HPDE6-E6E7 (cell line): ENCODE measurements at regions not wholly inside any gene's neighbourhood (a gene's known extent, or its start where the extent isn't known, plus 50 kb on each side); places are given as distances from the start of the nearest gene placed in this dataset.

ENCODE experiments used
- DNase-seq: peaks from one replicate; pipeline ENCODE4 v3.0.0; 2011; ENCODE audit warnings: missing footprints; ENCODE audit errors: extremely low spot score

DNA sequence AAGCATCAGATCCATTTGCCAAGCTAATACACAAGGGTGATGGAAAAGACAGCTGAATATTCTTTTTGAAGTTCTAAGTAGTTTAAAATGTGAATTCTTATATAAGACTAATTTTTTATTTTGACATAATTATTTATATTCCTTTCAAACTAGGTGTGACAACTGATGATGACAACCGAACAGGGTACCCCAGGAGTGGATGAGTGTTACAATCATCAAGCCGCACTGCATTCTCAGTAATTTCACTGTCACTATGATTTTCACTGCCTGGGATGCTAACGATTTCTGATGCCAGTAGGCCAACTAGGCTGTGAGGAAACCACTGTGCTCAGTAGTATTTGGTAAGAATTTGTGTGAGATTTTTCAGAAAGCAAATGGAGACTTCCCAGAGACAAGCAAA is 317.5 kb downstream of the ARAP2 start:
- no peak for DNase-seq

DNA sequence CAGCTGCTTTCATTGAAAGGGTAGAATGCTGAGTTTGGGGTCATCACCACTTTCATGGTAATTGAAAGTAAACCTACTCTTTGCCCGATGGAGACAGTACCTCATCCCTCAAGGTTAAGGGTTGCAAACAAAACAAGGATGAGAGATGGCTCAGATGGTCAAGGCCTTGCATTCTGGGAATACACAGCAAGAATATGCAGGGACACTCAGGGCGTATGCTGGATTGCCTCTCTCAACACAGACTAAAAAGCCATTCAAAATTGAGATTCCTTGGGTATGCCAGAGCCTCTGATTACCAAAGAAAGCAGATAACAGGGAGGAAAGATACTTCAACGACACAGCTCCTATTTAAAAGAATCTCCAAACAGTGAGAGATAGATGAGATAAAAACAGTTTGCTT is 310.4 kb downstream of the ARAP2 start:
- DNase-seq, result no peak

DNA sequence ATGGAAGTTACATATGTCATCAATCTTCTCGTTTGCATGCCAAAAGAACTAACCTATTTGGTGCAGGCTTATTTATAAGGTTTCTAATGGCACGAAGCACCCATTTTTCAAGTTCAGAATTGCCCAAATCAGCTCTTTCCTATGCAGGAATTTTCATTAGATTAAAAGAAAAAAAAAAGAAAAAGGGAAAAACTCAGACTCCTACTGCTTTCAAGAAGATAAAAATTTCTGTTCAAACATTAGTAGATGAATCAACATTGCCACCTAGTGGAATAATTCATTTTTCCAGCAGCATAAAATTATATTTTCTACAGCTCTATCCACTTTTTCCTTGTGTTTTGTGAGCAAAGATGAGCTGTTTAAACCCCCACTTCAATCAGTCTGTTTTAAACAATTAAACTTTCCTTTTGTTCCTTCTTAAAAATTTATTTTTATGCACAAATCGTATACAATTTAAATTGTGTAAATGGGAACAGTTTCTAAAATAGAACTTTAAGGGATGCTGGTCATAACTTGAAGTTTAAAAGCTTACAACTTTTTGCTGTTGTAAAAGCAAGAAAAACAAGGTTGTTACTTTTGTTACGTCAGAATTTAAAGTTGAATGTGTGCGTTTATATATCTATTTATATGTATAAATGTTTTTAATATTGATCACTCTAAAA is 309.9 kb downstream of the ARAP2 start:
- DNase-seq, result no peak

DNA sequence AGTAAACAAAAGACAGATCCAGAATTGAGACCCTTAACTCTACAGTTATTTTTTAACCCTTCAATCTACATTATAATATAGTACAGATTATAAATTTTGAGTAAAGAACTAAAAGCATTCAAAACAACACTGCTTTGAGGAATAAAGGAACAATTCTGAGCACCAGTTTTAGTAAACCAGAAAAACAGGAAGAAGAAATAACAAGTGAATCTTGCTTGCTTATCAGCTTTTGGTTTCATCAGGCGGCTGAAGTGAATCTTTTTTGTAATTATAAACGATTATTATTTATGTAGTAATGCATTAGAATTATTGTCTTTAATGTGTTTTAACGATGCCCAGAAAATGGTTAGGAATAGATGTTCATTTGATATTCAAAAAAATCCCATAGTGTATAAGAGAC is 305.4 kb downstream of the ARAP2 start:
- no peak for DNase-seq

DNA sequence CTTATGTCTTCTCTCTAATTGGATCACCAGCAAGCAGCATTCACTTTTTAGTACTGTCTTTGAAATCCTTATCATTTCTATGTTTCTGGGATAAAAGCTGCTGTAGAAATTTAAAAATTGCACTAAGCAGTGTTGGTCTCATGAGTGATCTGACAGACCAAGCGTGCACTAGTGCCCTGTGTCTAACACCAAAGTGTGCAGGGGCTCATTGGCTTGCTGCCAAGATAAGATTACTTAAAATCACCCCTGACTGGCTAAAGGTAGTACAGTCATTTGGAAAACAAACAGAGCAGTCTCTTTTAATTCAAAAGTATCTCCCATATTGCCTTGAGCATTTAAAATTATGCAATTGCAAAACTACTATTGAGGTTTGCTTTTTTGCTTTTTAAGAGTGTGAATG is 304.6 kb downstream of the ARAP2 start:
- DNase-seq, result no peak

DNA sequence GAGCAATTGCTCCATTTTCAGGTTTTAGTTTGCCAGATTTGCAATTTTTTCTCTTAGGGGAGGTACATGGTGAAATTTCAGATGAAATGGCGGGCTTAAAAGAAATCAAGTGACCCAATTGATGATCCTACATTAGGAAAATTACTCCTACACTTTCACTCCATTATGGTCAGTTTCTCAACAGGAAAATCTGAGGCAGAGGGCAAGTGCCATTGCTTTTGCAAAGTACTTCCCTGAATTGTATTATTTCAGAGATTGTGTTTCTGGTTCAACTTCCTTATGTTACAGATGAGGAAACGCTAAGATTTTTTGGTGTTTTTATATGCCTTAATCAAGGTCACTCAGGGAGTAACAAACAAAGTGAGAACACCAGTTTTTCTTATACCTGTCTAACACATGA is 302.2 kb downstream of the ARAP2 start:
- no peak for DNase-seq

DNA sequence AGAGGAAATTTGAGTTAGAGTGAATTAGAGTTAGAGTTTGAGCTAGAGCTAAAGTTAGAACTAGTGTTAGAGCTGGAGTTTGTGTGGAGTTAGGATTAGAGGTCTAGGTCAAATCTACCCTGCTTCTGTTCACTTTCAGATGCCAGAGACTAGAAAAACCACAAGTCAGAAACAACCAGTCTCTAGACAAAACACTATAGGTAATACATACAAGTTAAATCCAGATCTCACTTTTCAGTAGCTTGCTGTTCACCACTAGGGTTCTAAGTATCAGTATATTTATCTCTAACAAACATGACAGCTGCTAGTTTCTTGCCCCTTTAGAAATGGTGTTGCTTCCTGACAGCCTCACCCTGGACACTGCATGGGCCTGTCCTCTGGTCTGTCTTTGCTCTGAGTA is 300.7 kb downstream of the ARAP2 start:
- DNase-seq, result no peak

DNA sequence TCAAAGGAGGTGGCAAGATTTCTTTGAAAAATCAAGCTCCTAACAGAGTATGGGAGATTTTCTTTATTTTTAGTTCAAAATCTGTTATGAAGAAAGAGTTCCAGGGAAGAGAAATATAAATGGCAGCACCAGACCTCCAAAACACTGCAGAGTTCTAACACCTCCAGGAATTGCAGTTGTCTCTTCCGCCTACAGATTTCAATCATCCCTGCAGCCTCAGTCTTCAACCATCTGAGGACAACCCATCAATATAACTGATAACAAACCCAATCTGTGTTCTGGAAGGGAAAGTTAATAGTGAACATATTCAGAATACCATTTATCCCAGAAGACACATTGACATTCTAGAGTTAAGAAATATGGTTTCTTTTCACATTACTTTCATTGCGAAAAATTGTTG is 296.1 kb downstream of the ARAP2 start:
- DNase-seq, result no peak

DNA sequence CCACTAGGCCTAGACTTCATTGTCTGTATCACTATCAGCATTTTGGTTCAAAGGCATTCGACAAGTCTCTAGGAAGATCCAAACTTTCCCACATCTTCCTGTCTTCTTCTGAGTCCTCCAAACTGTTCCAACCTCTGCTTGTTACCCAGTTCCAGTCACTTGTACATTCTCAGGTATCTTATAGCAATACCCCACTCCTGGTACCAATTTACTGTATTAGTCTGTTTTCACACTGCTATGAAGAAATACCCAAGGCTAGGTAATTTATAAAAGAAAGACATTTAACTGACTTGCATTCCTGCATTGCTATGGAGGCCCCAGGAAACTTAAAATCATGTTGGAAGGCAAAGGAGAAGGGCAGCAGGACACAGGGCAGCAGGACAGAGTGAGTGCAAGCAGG is 293.9 kb downstream of the ARAP2 start:
- no peak for DNase-seq

DNA sequence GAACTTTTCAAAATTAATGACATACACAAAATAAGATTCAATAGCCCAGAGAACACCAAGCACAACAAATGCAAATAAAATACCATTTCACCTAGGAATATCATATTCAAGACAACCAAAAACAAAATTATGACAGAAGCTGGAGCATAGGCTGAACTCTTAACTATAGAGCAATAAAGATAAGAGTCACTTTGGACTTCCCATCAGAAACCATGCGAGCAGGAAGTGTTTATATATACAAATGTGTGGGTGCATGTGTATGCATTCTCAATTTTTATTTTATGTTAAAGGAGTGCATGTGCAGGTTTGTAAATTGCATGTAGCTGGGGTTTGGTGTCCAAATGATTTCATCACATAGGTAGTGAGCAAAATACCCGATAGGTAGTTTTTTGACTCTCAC is 291.6 kb downstream of the ARAP2 start:
- DNase-seq, result no peak

DNA sequence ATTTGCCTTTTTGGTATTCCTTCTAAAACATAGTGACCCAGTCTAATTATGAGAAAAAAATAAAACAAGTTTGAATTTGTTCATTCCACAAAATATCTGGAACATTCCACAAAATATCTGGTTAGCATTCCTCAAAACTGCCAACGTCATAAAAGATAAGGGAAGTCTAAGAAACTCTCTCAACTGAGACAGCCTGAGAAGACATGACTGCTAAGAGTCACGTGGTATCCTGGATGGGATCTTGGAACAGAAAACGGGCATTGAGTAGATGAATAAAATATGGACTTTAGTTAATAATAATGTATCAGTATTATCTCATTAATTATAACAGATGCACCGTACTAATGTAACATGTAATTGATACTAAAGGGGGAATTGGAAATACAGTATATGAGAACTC is 280.9 kb downstream of the ARAP2 start:
- DNase-seq, result no peak

DNA sequence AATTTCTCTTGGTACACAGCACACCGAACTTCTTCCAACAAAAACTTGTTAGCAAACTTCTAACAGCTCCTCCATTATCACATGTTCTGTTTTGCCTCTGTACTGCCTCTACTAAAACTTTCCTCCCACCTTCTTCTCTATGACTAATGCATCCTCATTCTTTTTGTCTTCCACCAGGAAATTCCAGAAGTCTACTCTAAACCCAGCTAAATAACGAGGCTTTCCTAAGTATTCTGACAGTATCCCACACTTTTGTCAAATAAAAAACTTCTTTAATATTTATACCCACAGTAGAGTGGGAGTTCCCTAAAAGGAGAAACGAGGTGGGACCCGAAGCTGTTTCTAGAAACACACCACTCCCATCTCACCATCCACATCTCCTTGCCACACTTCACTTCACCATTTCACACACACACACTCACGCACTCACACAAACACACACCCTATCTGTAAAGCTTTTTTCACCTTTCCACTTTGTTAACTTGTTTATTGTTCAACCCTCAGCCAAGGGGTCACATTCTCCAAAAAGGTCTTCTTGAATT is 280.3 kb downstream of the ARAP2 start:
- DNase-seq, result no peak

DNA sequence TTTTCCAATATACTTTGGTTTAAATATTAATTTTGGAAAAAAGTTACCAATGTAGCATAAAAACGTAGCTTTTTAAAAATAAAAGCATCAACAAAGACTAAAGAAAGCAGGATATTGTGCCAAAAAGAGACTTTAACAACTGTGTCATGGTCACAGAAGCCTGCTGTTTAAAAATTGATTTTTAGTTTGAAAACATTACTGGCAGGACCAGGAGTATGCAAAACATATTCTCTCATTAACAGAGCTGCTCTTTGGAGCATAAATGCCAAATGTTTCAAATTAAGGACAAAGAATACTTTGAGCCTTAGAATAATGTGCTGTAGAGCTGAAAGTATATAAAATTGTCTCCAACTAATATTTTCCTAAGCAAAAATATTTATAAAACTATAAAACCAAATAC is 279.0 kb downstream of the ARAP2 start:
- no peak for DNase-seq

DNA sequence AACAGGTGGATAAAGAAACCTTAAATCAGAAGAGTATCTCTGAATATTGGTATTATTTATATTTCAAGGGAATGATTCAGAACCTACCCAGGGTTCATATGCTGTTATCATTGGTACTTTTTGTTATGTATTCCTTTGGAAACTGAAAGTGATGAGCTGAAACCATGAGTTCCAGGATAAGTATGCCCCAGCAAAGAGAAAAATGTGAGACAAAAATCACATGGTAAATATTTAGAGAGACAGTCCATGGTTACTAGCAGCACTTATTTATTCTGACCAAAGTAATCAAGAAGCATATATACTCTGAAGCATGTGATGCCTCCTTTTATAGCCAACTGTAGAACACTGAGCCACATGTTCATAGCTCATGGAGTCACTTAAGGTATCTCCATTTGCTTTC is 277.7 kb downstream of the ARAP2 start:
- no peak for DNase-seq

DNA sequence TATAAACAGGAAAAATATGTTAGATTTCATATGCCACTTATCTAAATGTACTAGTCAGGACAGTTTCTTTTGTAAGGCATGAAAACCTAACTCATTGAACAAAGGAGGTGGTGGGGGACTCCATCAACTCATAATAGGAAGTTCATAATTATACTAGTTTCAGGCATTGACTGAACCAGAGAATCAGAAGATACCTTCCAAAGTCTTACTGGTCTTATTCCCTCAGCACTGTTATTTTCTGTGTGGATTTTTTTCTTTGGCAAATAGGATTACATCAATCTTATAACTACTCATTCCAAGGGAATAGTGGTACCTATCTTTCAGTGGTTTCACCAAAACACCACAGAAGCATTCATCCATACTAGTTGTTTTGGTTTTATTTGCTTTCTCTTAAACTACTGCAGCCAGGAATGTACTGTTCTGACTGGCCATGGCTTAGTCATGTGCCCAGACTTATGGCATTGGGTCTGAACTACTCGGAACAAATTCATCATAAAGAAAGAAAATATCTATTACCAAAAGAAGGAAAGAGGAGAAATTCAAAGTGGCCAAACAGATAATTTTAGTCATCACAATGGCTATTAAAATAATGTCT is 273.9 kb downstream of the ARAP2 start:
- no peak for DNase-seq

DNA sequence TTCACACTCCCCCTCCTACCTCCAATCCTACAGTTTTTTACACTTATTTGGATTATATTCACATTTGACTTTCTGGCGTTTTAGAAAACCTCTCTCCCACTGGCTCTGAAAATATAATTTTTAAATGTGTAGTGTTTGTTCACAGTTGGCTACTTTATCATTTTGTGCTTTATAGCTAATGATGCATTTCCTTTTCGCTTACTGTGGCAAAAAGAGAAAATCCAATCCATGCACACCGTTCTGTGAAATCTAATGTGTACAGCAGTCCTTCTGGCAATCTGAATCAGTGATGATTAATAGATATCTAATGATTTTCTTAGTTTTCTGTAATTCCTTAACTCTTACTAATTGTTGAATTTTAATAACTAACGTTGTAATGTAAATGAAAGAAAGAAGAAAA is 271.5 kb downstream of the ARAP2 start:
- no peak for DNase-seq

DNA sequence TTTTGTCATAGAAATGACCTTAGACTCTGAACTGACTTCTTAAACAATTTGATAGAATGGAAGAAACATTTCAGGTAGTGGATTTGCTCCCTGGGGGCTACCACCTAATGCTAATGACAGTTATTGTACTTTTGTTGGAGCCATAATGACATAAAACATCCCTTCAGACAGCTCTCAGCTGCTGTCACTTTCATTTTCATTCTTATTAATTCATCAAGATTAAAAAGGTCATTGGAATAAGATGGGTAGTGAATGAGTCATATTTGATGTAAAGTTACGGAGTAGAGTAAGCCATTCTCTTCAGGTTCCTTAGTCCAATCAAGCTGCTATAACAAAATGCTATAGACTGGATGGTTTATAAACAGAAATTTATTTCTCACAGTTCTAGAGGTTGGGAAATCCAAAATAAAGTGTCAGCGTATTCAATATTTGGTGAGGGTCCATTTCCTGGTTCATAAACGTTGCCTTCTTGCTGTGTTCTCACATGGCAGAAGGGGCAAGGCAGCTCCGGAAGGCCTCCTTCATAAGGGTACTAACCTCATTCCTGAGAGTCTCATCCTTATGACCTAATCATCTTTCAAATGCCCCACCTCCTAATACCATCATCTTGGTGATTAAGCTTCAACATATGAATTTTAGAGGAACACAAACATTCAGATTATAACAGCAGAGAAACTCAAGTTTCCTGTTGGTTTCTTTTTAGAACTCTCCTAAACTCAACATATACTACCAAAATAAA is 268.5 kb downstream of the ARAP2 start:
- DNase-seq, result no peak

DNA sequence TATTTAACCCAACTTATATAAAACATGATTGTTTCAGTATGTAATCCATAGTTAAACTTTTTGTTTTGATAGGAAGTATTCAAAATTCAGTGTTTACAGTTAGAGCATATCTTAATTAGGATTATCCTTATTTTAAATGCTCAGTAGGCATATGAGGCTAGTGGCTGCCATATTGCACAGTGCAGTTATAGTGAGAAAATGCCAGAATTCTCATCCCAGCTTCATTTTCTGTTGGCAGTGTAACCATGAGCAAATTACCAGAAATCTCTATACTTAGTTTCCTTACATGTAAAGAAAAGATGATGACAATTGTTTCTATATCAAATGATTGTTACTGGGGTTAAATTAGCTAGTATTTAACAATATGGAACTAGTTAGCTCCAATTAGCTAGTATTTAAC is 265.8 kb downstream of the ARAP2 start:
- DNase-seq, result no peak

DNA sequence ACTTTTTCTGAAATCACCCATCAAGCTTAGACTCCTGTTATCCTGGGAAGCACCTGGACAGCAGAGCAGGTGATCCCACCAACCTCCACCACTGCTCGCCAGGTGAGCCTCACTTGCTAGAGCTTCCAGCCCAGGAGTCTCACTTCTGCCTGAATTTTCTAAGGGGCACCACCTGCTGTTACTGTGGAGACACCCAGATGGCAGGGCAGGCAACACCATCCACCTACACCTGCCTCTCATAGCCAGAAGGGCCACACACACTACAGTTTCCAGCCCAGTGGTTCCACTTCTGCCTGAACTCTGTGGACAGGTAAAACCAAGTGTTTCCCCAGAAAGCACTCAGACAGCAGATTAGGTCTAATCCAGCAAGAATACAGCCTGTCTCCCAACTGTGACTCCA is 262.0 kb downstream of the ARAP2 start:
- no peak for DNase-seq

DNA sequence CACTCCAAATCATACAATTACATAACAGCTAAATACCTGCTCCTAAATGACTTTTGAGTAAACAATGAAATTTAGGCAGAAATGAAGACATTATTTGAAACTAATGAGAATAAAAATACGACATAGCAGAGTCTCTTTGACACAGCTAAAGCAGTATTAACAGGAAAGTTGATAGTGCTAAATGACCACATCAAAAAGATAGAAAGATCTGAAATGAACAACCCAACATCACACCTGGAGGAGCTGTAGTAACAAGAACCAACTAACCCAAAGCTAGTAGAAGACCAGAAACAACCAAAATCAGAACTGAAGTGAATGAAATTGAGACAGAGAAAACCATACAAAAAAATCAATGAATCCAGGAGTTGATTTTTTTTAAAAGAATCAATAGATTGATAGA is 257.8 kb downstream of the ARAP2 start:
- no peak for DNase-seq

DNA sequence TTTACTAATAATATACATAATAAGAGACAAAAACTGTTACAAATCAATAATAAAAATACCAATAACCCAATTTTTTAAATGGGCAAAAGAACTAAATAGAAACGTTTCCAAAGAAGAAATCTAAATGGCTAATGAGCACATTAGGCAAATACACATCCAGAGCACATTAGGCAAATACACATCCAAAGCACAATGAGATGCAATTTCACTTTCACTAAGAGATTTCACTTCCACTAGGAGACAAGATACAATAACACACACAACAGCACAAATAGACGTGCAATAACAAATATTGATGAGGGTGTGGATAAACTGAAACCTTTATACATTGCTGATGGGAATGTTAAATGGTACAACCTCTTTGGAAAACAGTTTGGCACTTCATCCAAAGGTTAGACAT is 250.7 kb downstream of the ARAP2 start:
- no peak for DNase-seq

DNA sequence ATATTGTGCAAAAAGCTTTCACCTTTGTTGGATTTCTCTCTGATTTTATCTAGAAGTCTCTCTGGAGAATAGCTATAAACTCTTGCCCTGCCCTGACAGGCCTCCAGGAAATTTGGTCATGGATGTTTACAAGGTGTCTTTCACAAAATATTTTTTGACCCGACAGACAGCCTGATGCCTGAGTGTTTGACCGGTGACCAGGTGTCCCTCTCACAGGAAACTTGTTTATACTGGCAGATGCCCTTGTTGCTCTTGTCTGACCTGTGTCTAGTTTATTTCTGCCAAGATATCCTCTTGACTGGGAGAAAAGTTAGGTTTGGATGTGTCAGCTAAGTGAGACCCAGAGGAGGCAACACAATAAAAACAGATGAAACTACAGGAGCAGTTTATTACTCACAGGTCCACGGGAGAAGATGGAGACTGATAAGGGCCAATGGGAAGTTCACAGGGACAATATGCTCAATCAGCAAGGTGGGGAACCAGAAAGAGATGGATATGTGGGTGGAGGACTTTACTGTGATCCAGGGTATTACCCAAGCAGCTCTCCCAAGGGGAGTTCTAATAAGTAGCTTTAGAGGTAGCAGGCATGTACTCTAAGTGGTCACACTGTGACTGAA is 243.3 kb downstream of the ARAP2 start:
- DNase-seq, result no peak

DNA sequence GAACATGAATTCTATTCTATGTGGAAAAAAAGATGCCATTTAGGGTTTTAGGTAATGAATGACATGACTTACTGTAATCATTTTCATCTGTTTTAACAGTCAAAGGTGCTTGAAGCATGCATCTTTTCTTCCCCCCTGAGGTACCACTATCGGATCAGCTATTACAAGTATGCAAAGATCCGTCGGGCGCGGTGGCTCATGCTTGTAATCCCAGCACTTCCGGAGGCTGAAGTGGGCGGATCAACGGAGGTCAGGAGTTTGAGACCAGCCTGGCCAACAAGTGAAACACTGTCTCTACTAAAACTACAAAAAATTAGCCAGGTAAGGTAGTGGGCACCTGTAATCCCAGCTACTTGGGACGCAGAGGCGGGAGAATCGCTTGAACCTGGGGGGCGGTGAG is 241.3 kb downstream of the ARAP2 start:
- DNase-seq, result no peak
